ENCODE measurements at regions not wholly inside any gene's neighbourhood (a gene's known extent, or its start where the extent isn't known, plus 50 kb on each side); places are given as distances from the start of the nearest gene placed in this dataset.

DNA sequence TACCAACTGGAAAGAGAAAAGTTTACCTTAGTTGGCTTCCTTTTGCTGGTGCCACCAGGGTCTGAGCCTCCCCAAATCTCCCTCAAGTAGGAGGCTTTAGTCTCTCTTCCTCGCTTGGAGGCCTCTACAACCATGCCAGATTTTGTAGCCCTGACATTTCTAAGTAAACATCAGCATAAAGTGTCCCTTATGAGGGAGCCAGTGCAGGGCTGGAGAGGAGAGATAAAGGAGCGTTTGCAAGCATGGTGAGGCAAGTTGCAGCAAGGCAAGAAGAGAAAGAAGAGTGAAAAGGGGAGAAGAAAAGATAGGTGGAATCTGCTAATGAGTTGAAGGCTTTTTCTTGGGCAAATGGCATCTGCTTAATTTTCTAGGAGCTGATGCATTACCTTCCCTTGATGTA, 82.7 kb upstream of the FNDC3B start:
- no peak for DNase-seq

GRCh38 chr3:171959532-171960089, 79.8 kb upstream of the FNDC3B start:
- no peak for DNase-seq

DNA sequence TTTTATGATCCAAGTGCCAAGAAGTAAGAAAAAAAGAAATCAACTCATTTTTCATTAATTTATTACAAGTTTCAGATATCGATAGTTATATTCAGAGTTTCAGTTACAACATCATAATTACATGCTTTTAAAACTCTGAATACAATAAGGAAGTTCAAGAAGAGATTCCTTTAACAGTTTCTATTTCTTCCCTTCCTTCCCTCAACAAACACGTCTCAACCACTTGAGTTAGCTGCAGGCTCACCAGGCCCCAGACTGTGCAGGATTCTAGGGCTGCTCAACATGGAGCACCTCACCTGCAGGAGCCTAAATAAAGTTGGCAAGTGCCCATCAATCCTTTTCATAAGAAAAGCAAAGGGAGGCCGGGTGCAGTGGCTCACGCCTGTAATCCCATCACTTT, 79.2 kb upstream of the FNDC3B start:
- no peak for DNase-seq

DNA sequence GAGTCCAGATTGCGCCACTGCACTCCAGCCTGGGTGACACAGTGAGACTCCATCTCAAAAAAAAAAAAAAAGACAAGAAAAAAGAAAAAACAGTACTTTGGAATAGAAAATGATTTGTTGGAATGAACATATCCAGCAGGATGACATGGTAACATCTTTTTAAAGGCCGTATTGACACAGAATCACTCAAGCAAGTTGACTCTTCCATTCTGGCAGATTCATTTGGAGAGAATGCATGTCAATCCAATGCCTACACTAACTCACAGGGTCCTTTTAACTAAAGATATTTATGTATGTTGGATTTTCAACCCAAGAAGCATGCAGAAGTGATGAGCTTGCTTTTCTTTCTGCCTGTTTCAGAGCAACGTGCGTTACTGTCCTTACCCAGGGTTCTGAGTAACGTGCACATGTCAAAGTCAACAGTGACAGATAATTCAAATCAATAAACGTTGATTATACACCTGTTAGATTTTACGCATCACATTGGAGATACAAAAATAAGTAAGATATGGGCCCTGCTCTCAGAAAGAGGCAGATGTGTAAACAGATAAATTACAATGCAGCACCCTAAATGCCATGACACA, 77.1 kb upstream of the FNDC3B start:
- no peak for DNase-seq

DNA sequence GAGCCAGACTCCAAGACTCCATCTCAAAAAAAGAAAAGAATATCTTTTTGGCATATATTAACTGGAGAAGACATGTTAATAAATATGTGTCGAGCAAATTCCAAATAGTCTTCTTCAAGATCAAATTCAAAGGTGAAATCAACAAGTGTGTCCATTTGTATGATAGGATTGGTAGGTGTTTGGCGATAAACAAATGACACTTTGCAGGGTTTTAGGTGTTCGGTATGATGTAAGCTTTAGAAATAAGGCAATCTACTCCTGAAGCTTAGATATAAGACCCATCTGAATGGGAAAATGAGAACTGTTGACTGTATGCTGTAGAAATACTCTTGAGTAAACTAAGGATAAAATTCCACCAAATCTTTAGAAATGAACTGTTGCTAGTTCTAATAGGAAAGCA, 75.8 kb upstream of the FNDC3B start:
- no peak for DNase-seq

DNA sequence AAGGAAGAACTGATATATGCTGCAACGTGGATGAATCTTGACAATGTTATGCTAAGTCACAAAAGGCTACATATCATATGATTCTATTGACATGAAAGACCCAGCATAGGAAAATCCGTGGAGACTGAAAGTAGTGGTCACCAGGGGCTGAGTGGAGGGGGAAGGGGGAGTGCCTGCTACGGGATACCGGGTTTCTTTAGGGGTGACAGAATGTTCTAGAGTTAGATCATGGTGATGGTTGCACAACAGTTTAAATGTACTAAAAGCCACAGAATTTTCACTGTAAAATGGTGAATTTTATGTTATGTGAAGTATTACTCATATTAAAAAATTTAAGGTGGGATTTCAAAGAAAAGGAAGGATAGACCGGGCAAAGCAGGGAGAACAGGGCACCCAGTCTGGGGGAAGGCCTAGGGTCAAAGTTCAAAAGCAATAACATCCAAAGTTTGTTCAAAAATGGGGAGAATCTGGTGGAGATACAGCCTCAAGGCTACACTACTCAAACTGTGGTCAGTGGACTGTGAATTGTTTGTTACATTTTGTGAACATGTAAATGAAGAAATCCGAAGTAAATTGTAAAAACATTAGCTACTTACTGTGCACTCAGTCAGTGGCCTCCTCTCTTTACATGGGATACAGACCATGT, 74.2 kb upstream of the FNDC3B start:
- no peak for DNase-seq

- DNase-seq, result no peak
Measured at GRCh38 chr3:171966533-171967136, 72.7 kb upstream of the FNDC3B start.

DNA sequence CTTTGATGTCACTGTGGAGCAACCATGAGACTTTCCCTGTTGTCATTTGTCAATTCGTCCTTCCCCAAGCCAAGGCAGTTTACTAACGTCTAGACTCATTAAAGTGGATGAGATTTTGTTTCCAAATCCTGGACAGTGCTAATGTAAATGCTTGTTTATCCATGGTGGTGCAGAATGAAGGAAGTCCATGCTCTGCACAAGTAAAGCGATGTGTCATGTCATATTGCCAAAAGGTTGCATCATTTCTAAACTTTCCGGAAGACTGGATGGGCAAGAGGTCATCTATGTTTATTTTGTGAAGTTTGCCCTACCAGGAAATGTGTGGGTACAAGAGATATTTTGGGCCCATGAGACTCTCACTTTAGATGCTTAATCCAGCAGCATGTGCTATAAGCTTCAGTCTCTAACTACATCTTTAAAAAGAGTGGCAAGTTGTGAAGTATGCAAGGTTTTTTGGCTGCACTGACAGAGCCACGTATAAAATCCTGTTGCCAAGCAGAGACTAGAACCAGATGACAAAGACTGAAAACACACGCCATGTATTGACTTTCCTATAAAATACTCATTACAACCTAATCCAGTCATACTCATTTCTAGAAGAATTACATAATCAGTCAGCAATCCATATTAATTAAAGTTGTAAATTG, 72.1 kb upstream of the FNDC3B start:
- peak; percentile 76 for DNase-seq

- DNase-seq, result no peak
Measured at GRCh38 chr3:171967932-171968678, 71.3 kb upstream of the FNDC3B start.

DNA sequence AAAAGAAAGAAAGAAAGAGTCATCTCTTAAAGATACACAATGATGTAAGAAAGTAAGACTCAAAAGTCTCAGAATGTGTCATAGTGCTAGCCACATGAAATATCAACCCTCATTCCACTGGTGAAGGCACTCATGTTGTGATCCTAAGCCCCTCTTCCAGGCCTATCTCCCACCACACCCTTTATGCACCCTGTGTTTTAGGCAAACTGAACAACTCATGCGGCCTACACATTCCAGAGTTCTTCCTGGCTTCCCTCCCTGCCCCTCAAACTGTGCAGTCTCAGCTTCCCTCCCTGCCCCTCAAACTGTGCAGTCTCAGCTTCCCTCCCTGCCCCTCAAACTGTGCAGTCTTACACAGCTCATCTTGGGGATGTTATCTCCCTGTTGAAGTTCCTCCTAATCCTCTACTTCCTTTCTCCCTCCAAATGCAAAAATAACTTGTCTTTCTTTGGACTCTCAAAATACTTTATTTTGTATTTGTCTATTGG, 69.0 kb upstream of the FNDC3B start:
- no peak for DNase-seq

GRCh38 chr3:171971919-171972514, 67.4 kb upstream of the FNDC3B start:
- DNase-seq, result no peak

DNA sequence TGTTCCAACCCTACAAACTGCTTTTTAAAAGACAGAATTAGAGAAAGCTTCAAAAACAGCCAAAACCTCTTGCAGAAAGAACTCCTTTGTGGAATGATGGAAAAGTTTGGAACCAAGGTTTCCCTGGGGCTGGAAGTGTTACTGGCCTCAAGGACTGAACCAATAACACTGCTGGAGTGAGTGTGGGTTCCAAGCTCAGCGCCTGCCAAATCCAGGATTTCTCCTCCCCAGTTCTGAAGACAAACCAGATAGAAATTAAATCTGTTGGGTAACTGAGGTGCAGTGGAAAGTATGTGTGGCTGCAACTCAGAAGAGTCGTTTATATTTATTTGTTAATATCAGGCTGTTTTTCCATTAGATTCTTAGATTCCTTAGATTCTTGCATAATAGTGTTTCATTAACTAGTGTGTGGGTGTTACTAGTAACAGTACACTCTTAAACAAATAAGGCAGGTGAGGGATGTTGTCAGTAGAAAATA, 66.5 kb upstream of the FNDC3B start:
- no peak for DNase-seq

DNA sequence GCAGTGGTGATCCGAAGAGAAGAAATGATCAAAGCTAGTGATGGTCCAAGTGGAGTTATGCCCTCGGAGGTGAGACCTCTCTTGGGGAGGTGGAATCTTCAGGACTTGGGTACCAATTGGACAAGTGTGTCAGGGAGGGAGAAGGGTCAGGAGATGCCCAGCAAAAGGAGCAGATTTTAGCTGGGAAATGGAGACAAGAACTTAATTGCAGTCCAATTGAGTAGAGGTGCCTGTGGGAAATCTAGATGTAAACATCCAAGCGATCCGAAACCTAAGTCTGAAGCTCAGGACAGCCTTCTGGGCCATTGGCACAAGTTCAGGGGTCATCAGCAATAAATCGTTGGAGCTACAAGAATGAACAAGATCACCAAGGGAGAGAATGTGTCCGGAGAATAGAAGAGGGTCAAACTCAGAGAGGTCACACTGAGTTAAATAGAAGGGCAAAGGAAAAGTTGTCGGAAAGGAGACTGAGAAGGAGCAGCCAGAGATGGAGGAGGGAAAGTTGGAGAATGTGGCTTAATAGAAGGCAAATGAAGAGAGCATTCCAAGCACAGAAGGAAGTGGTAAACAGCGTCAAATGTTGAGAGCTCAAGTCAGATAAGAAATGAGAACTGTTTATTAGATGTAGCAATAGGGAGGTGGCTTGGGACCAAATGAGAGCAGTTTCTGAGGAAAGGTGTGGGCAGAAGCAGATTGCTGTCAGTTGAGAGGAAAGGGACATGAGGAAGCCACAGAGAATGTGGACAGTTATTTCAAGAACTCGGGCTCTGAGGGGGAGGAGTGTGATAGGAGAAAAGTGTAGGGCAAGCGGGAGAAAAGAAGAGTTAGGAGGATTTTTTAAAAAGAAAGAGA, 64.2 kb upstream of the FNDC3B start:
- no peak for DNase-seq

GRCh38 chr3:171976526-171976925, 62.9 kb upstream of the FNDC3B start:
- peak; percentile 15 for DNase-seq

GRCh38 chr3:171977441-171977840, 61.9 kb upstream of the FNDC3B start:
- no peak for DNase-seq

DNA sequence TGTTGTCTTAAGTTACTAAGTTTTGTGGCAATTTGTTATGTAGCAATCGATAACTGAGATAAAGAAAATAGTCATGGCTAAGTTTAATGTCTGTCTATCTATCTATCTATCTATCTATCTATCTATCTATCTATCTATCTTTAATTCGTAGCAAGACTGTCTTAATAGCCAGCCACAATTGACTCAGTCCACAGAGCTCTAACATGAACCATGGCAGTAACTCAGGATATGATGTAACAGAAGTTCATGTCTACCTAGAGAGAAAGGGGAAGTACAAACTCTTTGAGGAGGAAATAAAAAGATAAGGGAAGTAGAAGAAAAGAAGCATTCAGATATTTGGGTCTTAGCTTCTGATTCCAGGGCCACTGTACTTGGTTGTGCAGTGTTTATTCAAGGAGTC, 61.5 kb upstream of the FNDC3B start:
- no peak for DNase-seq

GRCh38 chr3:171978390-171978789, 61.0 kb upstream of the FNDC3B start:
- no peak for DNase-seq

DNA sequence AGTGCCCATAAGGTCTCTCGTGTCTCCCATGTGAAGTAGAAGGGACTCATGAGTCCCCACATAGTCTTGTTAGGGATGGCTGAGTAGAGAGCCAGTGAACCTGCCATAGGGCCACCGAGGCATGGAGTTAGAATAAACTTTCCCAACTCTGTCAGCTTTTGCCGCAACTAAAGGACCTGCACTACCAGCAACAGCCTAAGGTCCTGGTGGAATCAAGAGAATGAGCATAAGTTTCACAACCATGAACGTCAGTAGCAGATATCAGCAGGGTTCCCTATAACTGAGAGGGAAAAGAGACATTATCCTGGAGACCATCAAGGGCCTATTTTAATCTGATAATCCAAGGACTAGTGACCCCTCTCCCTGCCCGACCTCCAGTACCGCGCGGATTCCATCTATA, 60.3 kb upstream of the FNDC3B start:
- DNase-seq, result no peak

DNA sequence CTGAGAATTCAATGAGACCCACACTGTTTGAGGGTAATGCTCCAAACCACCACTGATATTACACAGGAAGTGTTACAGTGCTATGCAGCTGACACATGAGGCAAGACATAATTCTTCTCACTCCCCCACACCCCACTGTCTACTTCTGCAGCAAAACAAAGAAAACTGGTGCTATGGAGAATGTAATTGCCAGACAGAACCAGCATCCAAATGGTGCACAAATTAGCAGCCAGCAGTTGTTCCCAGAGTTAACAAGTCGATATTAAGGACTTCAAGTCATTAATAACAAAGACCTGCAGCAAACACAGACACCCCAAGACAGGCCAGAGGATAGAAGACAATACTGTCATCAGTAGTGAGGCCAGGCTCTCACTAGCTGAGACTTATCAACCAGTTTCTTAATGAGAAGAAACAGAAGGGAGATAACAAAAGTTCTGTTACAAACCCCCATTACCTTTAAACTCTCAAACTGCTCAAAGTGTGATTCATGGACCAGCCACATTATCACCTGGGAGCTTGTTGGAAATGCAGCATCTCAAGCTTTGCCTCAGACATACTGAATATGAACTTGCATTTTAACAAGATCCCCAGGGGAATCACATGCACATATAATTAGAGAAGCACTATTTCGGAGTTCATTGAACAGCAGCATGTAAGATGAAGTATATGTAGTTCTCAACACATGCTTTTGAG, 58.7 kb upstream of the FNDC3B start:
- DNase-seq, result no peak

DNA sequence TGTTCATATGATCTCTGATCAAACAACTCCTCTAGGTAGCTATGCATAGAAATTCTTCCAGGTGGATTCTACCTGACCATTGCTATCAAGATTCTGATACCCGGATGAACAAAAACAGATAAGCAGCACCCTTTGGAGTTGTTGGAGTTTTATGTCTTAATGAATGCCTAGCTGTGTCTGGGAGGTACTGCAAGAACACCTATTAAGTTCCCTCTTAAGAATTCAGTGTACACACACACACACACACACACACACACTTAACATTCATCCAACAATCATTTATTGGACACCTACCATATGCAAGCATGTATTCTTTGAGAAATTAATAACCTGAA, 58.1 kb upstream of the FNDC3B start:
- no peak for DNase-seq

GRCh38 chr3:171982828-171983227, 56.5 kb upstream of the FNDC3B start:
- no peak for DNase-seq

All from GOT3 (cell line).